ENCODE measurements at regions not wholly inside any gene's neighbourhood (a gene's known extent, or its start where the extent isn't known, plus 50 kb on each side); places are given as distances from the start of the nearest gene placed in this dataset.

GRCh38 chrX:42684065-42684464, 93.9 kb downstream of the PPP1R2C start:
- Histone ChIP-seq H3K79me2 (ENCODE audit: insufficient read depth, low read length) (no peaks in the 10 kb centered on the region), H2AFZ (ENCODE audit: low read depth, low read length, severe bottlenecking) (no peak overlapping the region), H3K36me3 (ENCODE audit: low read length) (no peaks in the 10 kb centered on the region), H3K9me2 (replicated peaks; ENCODE audit: insufficient read depth, low read length) (no peaks in the 10 kb centered on the region), H3K4me2 (ENCODE audit: low read depth, low read length, poor library complexity, severe bottlenecking) (no peak overlapping the region), H3K27me3 (ENCODE audit: low read length) (no peaks in the 10 kb centered on the region), H3K9me3 (ENCODE audit: insufficient read depth, low read length) (no peaks in the 10 kb centered on the region), H3K9ac (ENCODE audit: low read length) (no peak overlapping the region), H3K27ac (ENCODE audit: low read depth, low read length) (no peak overlapping the region), H4K20me1 (ENCODE audit: low read depth, low read length) (no peaks in the 10 kb centered on the region), H3F3A (ENCODE audit: insufficient read depth) (no peaks in the 10 kb centered on the region), H3K4me3 (ENCODE audit: insufficient read depth, low read length, poor library complexity, severe bottlenecking) (no peak overlapping the region)
- TF ChIP-seq CTCF (IDR thresholded peaks at IDR 0.05; ENCODE audit: insufficient read depth, low read length, poor library complexity, severe bottlenecking) (no peak), EZH2phosphoT487 (conservative IDR thresholded peaks at IDR 0.05; ENCODE audit: low read length) (no peak)

GRCh38 chrX:42680666-42681065, 97.3 kb downstream of the PPP1R2C start:
- no peaks in the 10 kb centered on the region for H4K20me1 ChIP-seq (ENCODE audit: low read depth, low read length)
- no peak overlapping the region for H3K4me2 ChIP-seq (ENCODE audit: low read depth, low read length, poor library complexity, severe bottlenecking)
- no peaks in the 10 kb centered on the region for H3K27me3 ChIP-seq (ENCODE audit: low read length)
- TF ChIP-seq EZH2phosphoT487 (conservative IDR thresholded peaks at IDR 0.05; ENCODE audit: low read length) (no peak), CTCF (IDR thresholded peaks at IDR 0.05; ENCODE audit: insufficient read depth, low read length, poor library complexity, severe bottlenecking) (no peak)
- H3K36me3 ChIP-seq (ENCODE audit: low read length) = no peaks in the 10 kb centered on the region
- H3K9me2 ChIP-seq (replicated peaks; ENCODE audit: insufficient read depth, low read length) = no peaks in the 10 kb centered on the region
- H3K79me2 ChIP-seq (ENCODE audit: insufficient read depth, low read length) = no peaks in the 10 kb centered on the region
- no peak overlapping the region for H3K9ac ChIP-seq (ENCODE audit: low read length)
- no peak overlapping the region for H3K27ac ChIP-seq (ENCODE audit: low read depth, low read length)
- no peak overlapping the region for H3K4me3 ChIP-seq (ENCODE audit: insufficient read depth, low read length, poor library complexity, severe bottlenecking)
- no peaks in the 10 kb centered on the region for H3K9me3 ChIP-seq (ENCODE audit: insufficient read depth, low read length)
- no peaks in the 10 kb centered on the region for H3F3A ChIP-seq (ENCODE audit: insufficient read depth)
- no peak overlapping the region for H2AFZ ChIP-seq (ENCODE audit: low read depth, low read length, severe bottlenecking)

- no peaks in the 10 kb centered on the region for H4K20me1 ChIP-seq (ENCODE audit: low read depth, low read length)
- H3K9me3 ChIP-seq (ENCODE audit: insufficient read depth, low read length) = no peaks in the 10 kb centered on the region
- no peaks in the 10 kb centered on the region for H3F3A ChIP-seq (ENCODE audit: insufficient read depth)
- no peak overlapping the region for H3K9ac ChIP-seq (ENCODE audit: low read length)
- H3K36me3 ChIP-seq (ENCODE audit: low read length) = no peaks in the 10 kb centered on the region
- TF ChIP-seq CTCF (IDR thresholded peaks at IDR 0.05; ENCODE audit: insufficient read depth, low read length, poor library complexity, severe bottlenecking) = no peak
- TF ChIP-seq EZH2phosphoT487 (conservative IDR thresholded peaks at IDR 0.05; ENCODE audit: low read length) = no peak
- H3K27ac ChIP-seq (ENCODE audit: low read depth, low read length) = no peak overlapping the region
- no peak overlapping the region for H2AFZ ChIP-seq (ENCODE audit: low read depth, low read length, severe bottlenecking)
- H3K27me3 ChIP-seq (ENCODE audit: low read length) = no peaks in the 10 kb centered on the region
- no peaks in the 10 kb centered on the region for H3K9me2 ChIP-seq (replicated peaks; ENCODE audit: insufficient read depth, low read length)
- H3K79me2 ChIP-seq (ENCODE audit: insufficient read depth, low read length) = no peaks in the 10 kb centered on the region
- no peak overlapping the region for H3K4me2 ChIP-seq (ENCODE audit: low read depth, low read length, poor library complexity, severe bottlenecking)
- no peak overlapping the region for H3K4me3 ChIP-seq (ENCODE audit: insufficient read depth, low read length, poor library complexity, severe bottlenecking)
Observed at GRCh38 chrX:42678133-42678532, 99.8 kb downstream of the PPP1R2C start.

All from SU-DHL-6 (cell line).